Natural killer cell treated with Interleukin-12 subunit alpha and Interleukin-12 subunit beta and Interleukin-15 and Interleukin-18, amount 100 ng/mL, for 72 hours (primary cell): ENCODE measurements at regions not wholly inside any gene's neighbourhood (a gene's known extent, or its start where the extent isn't known, plus 50 kb on each side); places are given as distances from the start of the nearest gene placed in this dataset.

Source experiments
- ATAC-seq, 2 donors: fragments of 150-1000 bp; cut with Tn5 transposase in 1 of 2; sonication (Bioruptor Pico), chemical (Tn5 transposase) in 1 of 2; 2 replicates each; pipeline ENCODE4 v1.10.0; 2021
- DNase-seq: peaks from one replicate; pipeline ENCODE4 v3.0.0; 2022; ENCODE audit warnings: low spot score
- H3K27ac Mint-ChIP-seq, 2 donors: 1 replicate in 1 of 2; 2 replicates in 1 of 2; pipeline ENCODE4 v1.8.0; 2022; ENCODE audit warnings: mixed read lengths in 2 of 2, mild to moderate bottlenecking in 1 of 2, moderate library complexity in 1 of 2
- H3K27me3 Mint-ChIP-seq, 2 donors: 1 replicate in 1 of 2; 2 replicates in 1 of 2; pipeline ENCODE4 v1.8.0; 2022; ENCODE audit warnings: mixed read lengths in 2 of 2
- H3K36me3 Mint-ChIP-seq: one replicate; pipeline ENCODE4 v1.8.0; 2022; ENCODE audit warnings: mixed read lengths
- H3K4me1 Mint-ChIP-seq, 2 donors: 1 replicate in 1 of 2; 2 replicates in 1 of 2; pipeline ENCODE4 v1.8.0; 2022; ENCODE audit warnings: low read depth in 2 of 2, mixed read lengths in 2 of 2, mild to moderate bottlenecking in 1 of 2
- H3K4me3 Mint-ChIP-seq: one replicate; pipeline ENCODE4 v1.8.0; 2022; ENCODE audit warnings: mixed read lengths
- H3K9me3 Mint-ChIP-seq: 2 replicates; pipeline ENCODE4 v1.8.0; 2022; ENCODE audit warnings: mixed read lengths

DNA sequence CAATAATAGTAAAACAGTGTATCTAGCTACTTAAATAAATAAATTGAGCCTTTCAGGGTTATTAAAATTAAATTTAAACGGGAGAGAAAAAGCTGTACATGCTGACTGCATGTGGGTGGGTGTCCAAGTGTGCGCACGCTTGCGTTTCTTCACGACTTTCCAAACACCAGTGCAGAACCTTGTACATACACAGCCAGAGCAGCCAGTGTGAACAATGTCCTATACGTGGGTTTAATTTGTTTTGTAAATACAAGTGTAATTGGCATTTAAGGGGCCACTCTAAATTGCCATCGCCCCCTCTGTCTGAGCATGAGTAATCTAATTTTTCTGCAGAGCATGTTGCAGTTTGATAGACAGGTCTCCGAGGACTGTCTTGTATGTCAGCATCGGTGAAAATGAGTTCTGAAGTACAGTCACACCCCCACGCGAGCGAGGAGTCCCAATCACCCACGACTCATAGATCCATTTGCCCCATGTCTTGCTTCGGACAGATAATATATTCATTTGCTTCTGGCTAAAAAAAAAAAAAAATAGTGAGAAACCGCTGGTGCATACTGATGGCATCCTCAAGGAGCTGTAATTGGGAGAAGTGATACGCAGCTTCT is 121.8 kb upstream of the ARRDC4 start:
- no peaks in the 10 kb centered on the region for H3K4me1 Mint-ChIP-seq
- peaks cover 0 to 3% of the 10 kb centered on the region in 2 donors for H3K27me3 Mint-ChIP-seq
- no peak overlapping the region for H3K4me3 Mint-ChIP-seq
- ATAC-seq: no peak
- no peaks in the 10 kb centered on the region for H3K36me3 Mint-ChIP-seq
- no peak for DNase-seq
- H3K27ac Mint-ChIP-seq: no peak overlapping the region
- H3K9me3 Mint-ChIP-seq: peaks cover 4% of the 10 kb centered on the region

DNA sequence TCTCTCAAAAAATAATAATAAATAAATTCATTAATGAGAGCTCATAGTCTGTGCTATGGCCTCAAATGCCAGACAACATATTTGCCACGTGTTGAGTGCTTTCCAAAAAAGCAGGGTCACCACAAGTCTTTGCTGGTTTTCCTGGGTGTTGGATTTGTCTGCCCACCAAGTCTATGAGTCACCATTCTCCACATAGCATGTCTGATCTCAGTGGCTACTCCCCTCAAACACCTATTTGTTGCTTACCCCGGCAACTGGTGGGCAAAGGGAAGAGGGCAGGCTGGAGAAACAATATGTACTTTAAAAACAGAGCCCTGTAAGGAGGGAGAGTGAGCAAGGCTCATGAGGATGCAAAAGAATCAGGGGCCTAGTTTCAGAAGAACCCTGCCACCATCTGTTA is 120.0 kb upstream of the ARRDC4 start:
- no peak for DNase-seq
- H3K27ac Mint-ChIP-seq: no peak overlapping the region
- no peak for ATAC-seq
- H3K36me3 Mint-ChIP-seq: no peaks in the 10 kb centered on the region
- H3K9me3 Mint-ChIP-seq: no peaks in the 10 kb centered on the region
- H3K4me1 Mint-ChIP-seq: no peaks in the 10 kb centered on the region
- no peak overlapping the region for H3K4me3 Mint-ChIP-seq
- peaks cover 0 to 3% of the 10 kb centered on the region in 2 donors for H3K27me3 Mint-ChIP-seq

DNA sequence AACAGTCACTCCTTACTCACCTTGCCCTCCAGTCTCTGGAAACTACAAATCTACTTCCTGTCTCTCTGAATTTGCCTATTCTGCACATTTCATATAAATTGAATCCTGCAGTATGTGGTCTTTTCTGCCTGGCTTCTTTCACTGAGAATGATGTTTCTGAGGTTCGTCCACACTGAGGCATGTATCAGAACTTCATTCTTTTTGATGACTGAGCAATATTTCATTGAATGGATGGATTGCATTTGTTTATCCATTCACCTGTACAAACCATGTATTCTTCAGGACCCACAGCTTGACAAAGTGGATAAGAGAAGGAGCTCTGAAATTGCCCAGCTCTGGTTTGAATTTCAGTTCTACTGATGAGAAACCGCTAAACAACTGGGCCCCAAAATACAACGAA is 118.9 kb upstream of the ARRDC4 start:
- H3K27me3 Mint-ChIP-seq: peaks cover 0 to 3% of the 10 kb centered on the region in 2 donors
- no peaks in the 10 kb centered on the region for H3K36me3 Mint-ChIP-seq
- H3K9me3 Mint-ChIP-seq: no peaks in the 10 kb centered on the region
- H3K4me1 Mint-ChIP-seq: no peaks in the 10 kb centered on the region
- H3K4me3 Mint-ChIP-seq: no peak overlapping the region
- no peak for ATAC-seq
- no peak for DNase-seq
- no peak overlapping the region for H3K27ac Mint-ChIP-seq

DNA sequence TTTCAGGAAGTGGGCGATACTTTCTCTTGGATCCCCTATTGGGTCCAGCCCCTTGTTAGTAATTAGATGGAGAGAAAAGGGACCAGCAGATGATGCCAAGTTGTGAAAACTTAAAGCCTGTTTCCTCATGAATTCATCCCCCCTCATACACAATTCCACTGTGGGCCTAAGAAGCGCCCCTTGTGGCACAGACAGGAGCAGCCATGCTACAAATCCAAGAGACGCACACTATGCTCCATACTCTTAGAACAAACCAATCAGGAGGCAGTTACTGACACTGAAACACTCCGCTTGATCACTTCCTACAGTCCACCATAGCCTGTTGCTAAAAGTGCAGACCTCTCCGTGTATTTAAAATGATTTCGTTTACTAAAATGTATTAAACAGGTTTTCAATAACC is 111.3 kb upstream of the ARRDC4 start:
- H3K9me3 Mint-ChIP-seq: peaks cover 5% of the 10 kb centered on the region
- ATAC-seq (no peak), DNase-seq (no peak)
- no peaks in the 10 kb centered on the region for H3K4me1 Mint-ChIP-seq
- H3K27ac Mint-ChIP-seq: no peak overlapping the region
- H3K27me3 Mint-ChIP-seq: no peaks in the 10 kb centered on the region
- H3K36me3 Mint-ChIP-seq: no peaks in the 10 kb centered on the region
- H3K4me3 Mint-ChIP-seq: no peak overlapping the region

DNA sequence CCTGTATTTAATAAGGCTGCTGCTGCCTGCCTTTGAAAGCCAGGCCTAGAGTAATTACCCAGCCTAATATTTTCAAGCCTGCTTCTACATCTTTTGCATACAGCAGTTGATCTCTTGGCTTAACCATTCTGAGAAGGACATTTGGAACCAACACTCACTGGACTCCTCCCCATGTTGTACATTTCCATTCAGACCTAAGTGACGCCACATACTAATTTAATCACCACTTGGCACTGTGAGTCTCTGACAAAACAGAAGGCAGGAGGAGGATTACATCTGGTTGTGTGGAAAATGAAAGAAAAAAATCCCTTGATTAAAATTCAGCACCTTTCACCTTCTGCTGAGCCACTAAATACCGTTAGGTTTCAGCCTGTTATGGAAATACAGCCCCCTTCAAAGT is 102.2 kb upstream of the ARRDC4 start:
- H3K4me1 Mint-ChIP-seq: no peaks in the 10 kb centered on the region
- H3K27ac Mint-ChIP-seq: no peak overlapping the region
- no peaks in the 10 kb centered on the region for H3K36me3 Mint-ChIP-seq
- ATAC-seq (no peak), DNase-seq (no peak)
- no peak overlapping the region for H3K4me3 Mint-ChIP-seq
- H3K9me3 Mint-ChIP-seq: peaks cover 8% of the 10 kb centered on the region
- peaks cover 0 to 9% of the 10 kb centered on the region in 2 donors for H3K27me3 Mint-ChIP-seq

DNA sequence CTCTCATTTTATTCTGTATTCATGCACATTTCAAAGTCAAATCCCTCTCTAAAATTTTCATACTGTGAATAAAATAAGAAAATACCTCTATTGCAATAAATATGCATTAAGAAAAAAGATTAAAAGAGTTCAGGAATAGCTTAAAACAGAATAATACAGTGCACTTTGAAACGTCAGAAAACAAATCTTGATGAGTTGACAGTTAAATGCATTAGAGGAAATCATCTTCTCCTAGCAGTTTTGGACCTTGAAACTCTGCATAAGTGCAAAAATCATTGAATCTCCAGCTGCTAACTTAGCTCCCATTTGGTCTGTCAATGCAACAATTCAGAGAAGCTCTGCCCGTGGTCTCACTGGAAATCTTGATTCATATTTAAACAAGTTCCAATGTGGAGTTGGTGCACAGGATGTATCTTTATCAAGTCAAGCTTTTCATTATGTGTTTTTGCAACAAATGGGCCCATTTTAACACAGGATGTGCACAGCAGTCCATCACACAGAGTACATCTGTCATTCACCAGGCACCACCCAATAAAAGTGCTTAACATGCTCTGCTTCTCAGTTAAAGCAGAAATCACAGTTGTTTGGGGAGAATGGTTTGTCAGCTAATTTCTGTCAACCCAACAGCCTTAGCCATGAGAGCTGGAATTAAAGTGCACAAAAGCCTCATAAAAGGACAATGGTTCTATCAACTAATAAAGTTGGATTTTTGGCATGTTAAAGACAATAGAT is 98.8 kb upstream of the ARRDC4 start:
- Mint-ChIP-seq H3K9me3 (peaks cover 4% of the 10 kb centered on the region), H3K27me3 (peaks cover 0 to 12% of the 10 kb centered on the region in 2 donors), H3K4me3 (no peak overlapping the region), H3K4me1 (no peaks in the 10 kb centered on the region), H3K27ac (no peak overlapping the region), H3K36me3 (no peaks in the 10 kb centered on the region)
- ATAC-seq (no peak), DNase-seq (no peak)

DNA sequence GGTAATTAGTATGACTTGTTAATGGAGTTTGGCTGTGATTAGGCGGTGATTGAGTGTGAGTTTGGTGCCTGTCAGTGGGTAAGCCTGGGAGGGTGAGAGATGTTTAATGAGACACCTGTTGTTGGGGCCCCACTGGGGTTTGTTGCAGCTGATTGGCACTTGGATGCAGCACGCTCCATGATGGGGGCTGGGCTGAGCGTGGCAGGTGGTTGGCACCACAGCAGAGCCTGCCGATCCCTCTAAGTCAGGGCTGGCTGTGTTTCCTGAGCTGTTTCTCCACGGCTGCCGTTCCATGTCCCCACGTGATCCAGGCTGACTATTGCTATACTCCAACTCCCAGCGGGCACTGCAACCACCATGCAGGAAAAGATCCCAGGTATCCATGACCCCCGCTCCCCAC is 93.5 kb upstream of the ARRDC4 start:
- DNase-seq (no peak), ATAC-seq (no peak)
- no peaks in the 10 kb centered on the region for H3K4me1 Mint-ChIP-seq
- H3K4me3 Mint-ChIP-seq: no peak overlapping the region
- H3K27me3 Mint-ChIP-seq: peaks cover 0 to 3% of the 10 kb centered on the region in 2 donors
- H3K27ac Mint-ChIP-seq: no peak overlapping the region
- no peaks in the 10 kb centered on the region for H3K36me3 Mint-ChIP-seq
- H3K9me3 Mint-ChIP-seq: no peaks in the 10 kb centered on the region

DNA sequence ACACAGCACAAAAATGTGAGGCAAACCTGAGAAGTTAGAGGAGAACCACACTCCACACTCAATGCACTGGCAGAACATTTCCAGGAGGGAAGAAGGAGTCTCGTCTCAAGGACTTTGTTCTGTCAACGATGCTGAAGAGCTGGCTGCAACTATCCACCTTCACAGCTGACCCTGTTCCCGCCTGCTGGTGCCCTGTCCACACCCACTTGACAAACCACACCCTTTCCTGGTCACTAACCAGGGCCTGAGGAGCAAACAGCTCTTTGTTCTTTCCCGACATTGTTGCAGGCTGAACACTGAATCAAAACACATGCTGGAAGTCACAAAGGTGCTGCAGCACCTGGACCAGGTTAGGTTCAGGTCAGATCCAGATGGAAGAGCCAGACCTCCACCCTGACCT is 92.6 kb upstream of the ARRDC4 start:
- ATAC-seq: no peak
- no peak overlapping the region for H3K27ac Mint-ChIP-seq
- no peaks in the 10 kb centered on the region for H3K36me3 Mint-ChIP-seq
- H3K27me3 Mint-ChIP-seq: peaks cover 0 to 3% of the 10 kb centered on the region in 2 donors
- DNase-seq: no peak
- no peaks in the 10 kb centered on the region for H3K4me1 Mint-ChIP-seq
- H3K9me3 Mint-ChIP-seq: no peaks in the 10 kb centered on the region
- no peak overlapping the region for H3K4me3 Mint-ChIP-seq

DNA sequence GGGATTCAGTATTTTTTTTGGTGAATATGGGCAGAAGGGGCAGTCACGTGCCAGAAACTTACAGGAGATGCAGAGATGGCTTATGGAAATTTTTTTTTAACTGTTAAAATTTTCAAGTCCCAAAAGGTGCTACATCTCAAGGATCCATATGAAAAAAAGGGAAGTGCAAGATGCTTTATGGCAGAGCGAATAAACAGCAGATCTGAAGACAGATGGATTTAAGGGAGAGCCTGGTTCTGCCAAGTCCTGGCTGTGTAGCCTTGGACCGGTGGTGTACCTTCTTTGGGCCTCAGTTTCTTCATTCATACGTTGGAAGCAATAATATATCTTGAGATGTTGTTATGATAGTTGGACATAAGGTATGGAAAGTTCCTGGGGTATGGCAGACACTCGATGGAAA is 91.5 kb upstream of the ARRDC4 start:
- Mint-ChIP-seq H3K27ac (no peak overlapping the region), H3K4me1 (no peaks in the 10 kb centered on the region), H3K9me3 (no peaks in the 10 kb centered on the region), H3K27me3 (peaks cover 0 to 3% of the 10 kb centered on the region in 2 donors), H3K4me3 (no peak overlapping the region), H3K36me3 (no peaks in the 10 kb centered on the region)
- DNase-seq (no peak), ATAC-seq (no peak)

DNA sequence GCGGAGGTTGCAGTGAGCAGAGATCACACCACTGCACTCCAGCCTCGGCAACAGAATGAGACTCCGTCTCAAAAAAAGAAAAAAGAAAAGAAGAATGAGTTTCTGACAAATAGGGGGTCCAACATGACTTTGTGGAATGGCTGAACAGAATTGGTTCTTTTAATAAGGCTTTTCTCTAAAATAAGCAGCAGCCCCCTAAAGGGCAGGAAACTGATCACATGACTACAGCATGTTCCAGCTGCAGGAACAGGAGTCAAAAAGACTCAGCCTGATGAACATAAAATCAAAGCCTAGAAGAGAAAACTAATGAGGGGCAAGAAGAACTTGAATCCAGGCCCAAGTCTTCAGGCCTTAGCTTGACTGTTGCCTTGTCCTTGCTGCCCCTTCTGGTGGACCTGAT is 89.7 kb upstream of the ARRDC4 start:
- Mint-ChIP-seq H3K4me3 (no peak overlapping the region), H3K4me1 (no peaks in the 10 kb centered on the region), H3K27ac (no peak overlapping the region), H3K9me3 (no peaks in the 10 kb centered on the region), H3K27me3 (no peaks in the 10 kb centered on the region), H3K36me3 (no peaks in the 10 kb centered on the region)
- DNase-seq (no peak), ATAC-seq (no peak)

DNA sequence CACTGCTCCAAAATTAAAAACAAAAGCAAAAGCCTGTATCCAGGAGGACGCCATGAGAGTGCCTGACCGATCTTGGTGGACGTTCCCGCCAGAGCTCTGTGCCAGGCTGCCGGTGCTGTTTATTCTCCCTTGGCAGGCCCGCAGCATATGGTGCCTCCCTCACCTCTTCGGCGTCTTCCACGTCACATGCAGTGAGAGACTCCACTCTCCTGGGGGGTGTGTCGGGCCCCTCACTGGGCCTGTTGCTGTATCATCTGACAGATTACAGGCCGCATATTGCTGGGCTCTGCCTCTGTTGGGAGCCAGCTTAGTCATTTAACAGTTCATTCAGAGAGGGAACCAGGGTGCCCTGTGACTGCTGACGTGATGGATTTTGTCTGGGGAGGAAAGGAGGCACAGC is 86.4 kb upstream of the ARRDC4 start:
- Mint-ChIP-seq H3K4me1 (no peaks in the 10 kb centered on the region), H3K9me3 (no peaks in the 10 kb centered on the region), H3K4me3 (no peak overlapping the region), H3K36me3 (no peaks in the 10 kb centered on the region), H3K27ac (no peak overlapping the region), H3K27me3 (peaks cover 4 to 5% of the 10 kb centered on the region in 2 donors)
- ATAC-seq (no peak), DNase-seq (no peak)

DNA sequence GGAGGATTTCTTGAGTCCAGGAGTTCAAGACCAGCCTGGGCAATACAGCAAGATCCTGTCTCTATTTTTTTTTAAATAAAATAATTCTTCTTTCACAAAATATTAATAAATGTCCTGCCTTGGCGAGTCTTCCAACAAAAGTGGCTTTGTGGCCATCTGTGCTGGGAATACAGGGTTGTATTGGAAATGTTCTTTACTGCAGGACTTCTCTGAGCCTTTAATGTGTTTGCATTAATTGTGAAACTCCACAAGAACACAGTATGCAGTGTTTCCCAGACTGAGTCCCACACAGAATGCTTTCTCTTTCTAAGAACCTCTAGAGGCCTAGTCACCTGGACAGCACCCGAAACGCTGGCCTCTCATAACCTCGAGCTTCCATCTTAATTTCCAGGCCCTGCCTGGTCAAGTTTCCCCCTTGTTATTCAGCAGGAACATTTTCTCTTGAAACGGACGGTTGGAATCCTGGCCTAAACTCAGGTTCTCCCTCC is 85.4 kb upstream of the ARRDC4 start:
- Mint-ChIP-seq H3K4me3 (peak overlapping the region; percentile 62), H3K27ac (no peak overlapping the region), H3K36me3 (no peaks in the 10 kb centered on the region), H3K4me1 (no peaks in the 10 kb centered on the region), H3K9me3 (no peaks in the 10 kb centered on the region), H3K27me3 (peaks cover 5 to 9% of the 10 kb centered on the region in 2 donors)
- ATAC-seq (no peak), DNase-seq (no peak)

DNA sequence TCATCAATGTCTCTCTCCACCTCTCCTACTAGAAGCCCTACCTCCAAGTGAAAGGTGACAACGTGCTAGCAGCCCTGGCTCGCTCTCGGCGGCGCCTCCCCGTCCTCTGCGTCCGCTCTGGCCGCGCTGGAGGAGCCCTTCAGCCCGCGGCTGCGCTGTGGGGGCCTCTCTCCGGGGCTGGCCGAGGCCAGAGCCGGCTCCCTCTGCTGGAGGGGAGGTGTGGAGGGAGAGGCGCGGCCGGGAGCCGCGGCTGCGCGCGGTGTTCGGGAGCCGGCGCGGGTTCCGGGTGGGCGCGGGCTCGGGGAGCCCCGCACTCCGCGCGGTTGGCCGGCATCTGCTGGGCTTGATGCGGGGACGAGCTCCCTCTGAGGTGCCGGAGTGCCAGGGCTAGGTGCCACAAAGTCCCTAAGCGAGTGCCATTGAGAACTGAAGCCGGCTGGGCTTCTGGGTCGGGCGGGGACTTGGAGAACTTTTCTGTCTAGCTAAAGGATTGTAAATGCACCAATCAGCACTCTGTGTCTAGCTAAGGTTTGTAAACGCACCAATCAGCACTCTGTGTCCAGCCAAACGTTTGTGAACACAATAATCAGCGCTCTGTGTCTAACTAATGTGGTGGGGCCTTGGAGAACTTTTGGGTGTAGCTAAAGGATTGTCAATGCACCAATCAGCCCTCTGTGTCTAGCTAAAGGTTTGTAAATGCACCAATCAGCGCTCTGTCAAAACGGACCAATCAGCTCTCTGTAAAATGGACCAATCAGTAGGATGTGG is 84.8 kb upstream of the ARRDC4 start:
- H3K9me3 Mint-ChIP-seq: no peaks in the 10 kb centered on the region
- peak overlapping the region; percentile 62 for H3K4me3 Mint-ChIP-seq
- no peaks in the 10 kb centered on the region for H3K36me3 Mint-ChIP-seq
- ATAC-seq (peak; percentile 45 to 69), DNase-seq (no peak)
- H3K27me3 Mint-ChIP-seq: peaks cover 5 to 11% of the 10 kb centered on the region in 2 donors
- H3K4me1 Mint-ChIP-seq: no peaks in the 10 kb centered on the region
- H3K27ac Mint-ChIP-seq: no peak overlapping the region

DNA sequence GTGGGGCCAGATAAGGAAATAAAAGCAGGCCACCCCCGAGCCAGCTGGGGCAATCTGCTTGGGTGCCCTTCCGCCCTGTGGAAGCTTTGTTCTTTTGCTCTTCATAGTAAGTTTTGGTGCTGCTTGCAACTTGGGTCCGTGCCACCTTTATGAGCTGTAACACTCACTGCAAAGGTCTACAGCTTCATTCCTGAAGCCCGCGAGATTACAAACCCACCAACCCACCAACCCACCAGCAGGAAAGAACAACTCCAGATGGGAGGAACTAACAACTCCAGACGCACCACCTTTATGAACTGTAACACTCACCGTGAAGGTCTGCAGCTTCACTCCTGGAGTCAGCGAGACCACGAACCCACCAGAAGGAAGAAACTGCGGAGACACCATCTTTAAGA is 84.2 kb upstream of the ARRDC4 start:
- ATAC-seq (no peak), DNase-seq (no peak)
- H3K36me3 Mint-ChIP-seq: no peaks in the 10 kb centered on the region
- H3K4me1 Mint-ChIP-seq: no peaks in the 10 kb centered on the region
- peak overlapping the region; percentile 15 for H3K4me3 Mint-ChIP-seq
- no peak overlapping the region for H3K27ac Mint-ChIP-seq
- peaks cover 5 to 11% of the 10 kb centered on the region in 2 donors for H3K27me3 Mint-ChIP-seq
- no peaks in the 10 kb centered on the region for H3K9me3 Mint-ChIP-seq
